GM19240 (cell line): ENCODE measurements at regions not wholly inside any gene's neighbourhood (a gene's known extent, or its start where the extent isn't known, plus 50 kb on each side); places are given as distances from the start of the nearest gene placed in this dataset.
"Not testable (repeated sequence)": the region's sequence is repeated elsewhere in the genome, so short reads cannot be mapped to it uniquely, and the experiment has no call there.

Source experiments
- DNase-seq: peaks from one replicate; pipeline ENCODE4 v3.0.0; 2011; ENCODE audit warnings: low spot score; ENCODE audit not compliant: insufficient read length

- DNase-seq: no peak
These were observed 470.5 kb upstream of the UBE2E2 start for GRCh38 chr3:22732641-22733040.

- DNase-seq: no peak
These were observed 468.9 kb upstream of the UBE2E2 start for GRCh38 chr3:22734207-22734606.

GRCh38 chr3:22734756-22735155, 468.4 kb upstream of the UBE2E2 start:
- no peak for DNase-seq

GRCh38 chr3:22735373-22735772, 467.8 kb upstream of the UBE2E2 start:
- DNase-seq: no peak

GRCh38 chr3:22743386-22743785, 459.7 kb upstream of the UBE2E2 start:
- DNase-seq: not testable (repeated sequence)

GRCh38 chr3:22745321-22745720, 457.8 kb upstream of the UBE2E2 start:
- no peak for DNase-seq

GRCh38 chr3:22746221-22746620, 456.9 kb upstream of the UBE2E2 start:
- no peak for DNase-seq

- DNase-seq: no peak
These were observed 454.6 kb upstream of the UBE2E2 start for GRCh38 chr3:22748453-22749045.

- no peak for DNase-seq
These were observed 443.4 kb upstream of the UBE2E2 start for GRCh38 chr3:22759636-22760310.

GRCh38 chr3:22765679-22766078, 437.4 kb upstream of the UBE2E2 start:
- no peak for DNase-seq

GRCh38 chr3:22777834-22778233, 425.3 kb upstream of the UBE2E2 start:
- no peak for DNase-seq

- DNase-seq: no peak
These were observed 423.4 kb upstream of the UBE2E2 start for GRCh38 chr3:22779737-22780136.

- no peak for DNase-seq
These were observed 410.6 kb upstream of the UBE2E2 start for GRCh38 chr3:22792533-22792932.

- no peak for DNase-seq
These were observed 407.2 kb upstream of the UBE2E2 start for GRCh38 chr3:22795917-22796316.

- no peak for DNase-seq
These were observed 404.7 kb upstream of the UBE2E2 start for GRCh38 chr3:22798461-22798860.

- no peak for DNase-seq
These were observed 383.9 kb upstream of the UBE2E2 start for GRCh38 chr3:22819209-22819608.

GRCh38 chr3:22835041-22835440, 368.1 kb upstream of the UBE2E2 start:
- no peak for DNase-seq

- no peak for DNase-seq
These were observed 367.0 kb upstream of the UBE2E2 start for GRCh38 chr3:22836131-22836530.

GRCh38 chr3:22843854-22844253, 359.3 kb upstream of the UBE2E2 start:
- no peak for DNase-seq

- no peak for DNase-seq
These were observed 356.6 kb upstream of the UBE2E2 start for GRCh38 chr3:22846566-22846965.

- not testable (repeated sequence) for DNase-seq
These were observed 353.5 kb upstream of the UBE2E2 start for GRCh38 chr3:22849583-22849982.

- DNase-seq: no peak
These were observed 346.3 kb upstream of the UBE2E2 start for GRCh38 chr3:22856811-22857210.

GRCh38 chr3:22858486-22858885, 344.6 kb upstream of the UBE2E2 start:
- DNase-seq: no peak
